GM12878 (cell line): ENCODE measurements at regions not wholly inside any gene's neighbourhood (a gene's known extent, or its start where the extent isn't known, plus 50 kb on each side); places are given as distances from the start of the nearest gene placed in this dataset.

Source experiments
- ATAC-seq: fragments of 200-7000 bp; cut with Tn5 transposase; 3 replicates; pipeline ENCODE4 v1.9.1; 2020; ENCODE audit warnings: mild to moderate bottlenecking, moderate library complexity
- BruUV-seq: library from RNA; stranded (reverse); fragments of 400-500 nt; replicated peaks from 2 replicates; lab custom pipeline; 2021; lab: Mats Ljungman, UMichigan
- CTCF ChIA-PET: fragments of 300-600 bp; sonication (Branson Sonifier 250); formaldehyde crosslinking; extraction: SDS; loops from one replicate; lab custom pipeline; 2021; ENCODE audit warnings: inconsistent platforms; lab: Yijun Ruan, JAX
- POLR2A ChIA-PET: fragments of 350-600 bp; formaldehyde crosslinking; extraction: SDS; loops from one replicate; lab custom pipeline; 2021; ENCODE audit warnings: inconsistent platforms; lab: Charles Lee
- RAD21 ChIA-PET: fragments of 300-600 bp; sonication (Branson Sonifier 250); formaldehyde crosslinking; loops from one replicate; lab custom pipeline; 2023; ENCODE audit warnings: antibody characterized with exemption; ENCODE audit not compliant: unreplicated experiment; lab: Charles Lee
- SMC1A ChIA-PET: fragments of 300-600 bp; sonication (Branson Sonifier 250); formaldehyde crosslinking; loops from one replicate; lab custom pipeline; 2023; ENCODE audit not compliant: unreplicated experiment, uncharacterized antibody; lab: Charles Lee
- DNase-seq: peaks from one replicate; pipeline ENCODE4 v3.0.0-alpha.2; 2011; ENCODE audit warnings: low read depth, low spot score
- FAIRE-seq: peaks from 3 replicates; lab custom pipeline; 2011; peaks lifted over from hg19 to GRCh38; lab: Jason Lieb, UNC
- H2AFZ ChIP-seq: 2 replicates; pipeline ENCODE4 v1.6.0; 2011; ENCODE audit warnings: low read depth, low read length, control low read depth; ENCODE audit not compliant: control insufficient read depth
- H3K27ac ChIP-seq: 2 replicates; pipeline ENCODE4 v1.5.1; 2011; ENCODE audit warnings: control low read depth; ENCODE audit not compliant: control insufficient read depth, insufficient read depth
- H3K27me3 ChIP-seq, 2 experiments: replicated peaks in 1 of 2; 2 replicates each; pipeline versions ENCODE4 v1.6.0 to v1.6.1; 2011; ENCODE audit warnings: low read length in 1 of 2; ENCODE audit not compliant: control insufficient read depth in 2 of 2, insufficient read depth in 2 of 2
- H3K36me3 ChIP-seq, 2 experiments: 2 replicates each; pipeline ENCODE4 v1.5.1; 2011; ENCODE audit warnings: low read length in 1 of 2; ENCODE audit not compliant: control insufficient read depth in 2 of 2, insufficient read depth in 2 of 2
- H3K4me1 ChIP-seq: 2 replicates; pipeline ENCODE4 v1.6.1; 2011; ENCODE audit warnings: mild to moderate bottlenecking, low read length, moderate library complexity, mixed read lengths; ENCODE audit not compliant: control insufficient read depth, insufficient read depth
- H3K4me2 ChIP-seq: 2 replicates; pipeline ENCODE4 v1.6.0; 2011; ENCODE audit warnings: control low read depth; ENCODE audit not compliant: control insufficient read depth, insufficient read depth
- H3K4me3 ChIP-seq: fragments of 200-600 bp; sonication (generic); 2 replicates; pipeline ENCODE4 v1.5.1; 2016
- H3K79me2 ChIP-seq: 2 replicates; pipeline ENCODE4 v1.6.0; 2011; ENCODE audit warnings: low read length; ENCODE audit not compliant: control insufficient read depth, insufficient read depth
- H3K9ac ChIP-seq: 2 replicates; pipeline ENCODE4 v1.8.0; 2011; ENCODE audit warnings: low read length, control low read depth, mixed read lengths; ENCODE audit not compliant: control insufficient read depth, insufficient read depth
- H3K9me3 ChIP-seq: replicated peaks from 3 replicates; pipeline ENCODE4 v1.5.1; 2011; ENCODE audit warnings: mild to moderate bottlenecking, low read length; ENCODE audit not compliant: control insufficient read depth, insufficient read depth
- H4K20me1 ChIP-seq: 2 replicates; pipeline ENCODE4 v1.6.0; 2011; ENCODE audit not compliant: control insufficient read depth, insufficient read depth
- GABPA ChIP-seq: IDR thresholded peaks from 2 replicates; pipeline ENCODE4 v1.6.1; 2014; ENCODE audit warnings: antibody characterized with exemption, low read depth, mild to moderate bottlenecking, inconsistent platforms
- MEF2A ChIP-seq: IDR thresholded peaks from 2 replicates; pipeline ENCODE4 v1.6.1; 2011; ENCODE audit warnings: low read depth, mild to moderate bottlenecking, low read length, moderate library complexity; ENCODE audit not compliant: insufficient read depth
- MEF2B ChIP-seq: fragments of 450-650 bp; IDR thresholded peaks from 2 replicates; pipeline ENCODE4 v1.6.1; 2018; ENCODE audit warnings: mild to moderate bottlenecking, moderate library complexity; ENCODE audit not compliant: partially characterized antibody, poor library complexity, severe bottlenecking
- MYB ChIP-seq: fragments of 150-350 bp; IDR thresholded peaks from 2 replicates; pipeline ENCODE4 v1.6.1; 2014; ENCODE audit warnings: mild to moderate bottlenecking, low read depth, low read length, borderline replicate concordance
- NFXL1 ChIP-seq: fragments of 450-650 bp; IDR thresholded peaks from 2 replicates; pipeline ENCODE4 v1.6.1; 2017; ENCODE audit warnings: antibody characterized with exemption, mild to moderate bottlenecking, borderline replicate concordance
- NR2F1 ChIP-seq: fragments of 450-650 bp; conservative IDR thresholded peaks from 2 replicates; pipeline ENCODE4 v1.6.1; 2017; ENCODE audit warnings: mild to moderate bottlenecking
- PAX8 ChIP-seq: fragments of 450-650 bp; IDR thresholded peaks from 2 replicates; pipeline ENCODE4 v1.6.1; 2017; ENCODE audit warnings: mild to moderate bottlenecking, moderate library complexity
- POLR2A ChIP-seq: IDR thresholded peaks from 2 replicates; pipeline ENCODE4 v1.6.1; 2011; ENCODE audit warnings: low read depth, mild to moderate bottlenecking, low read length
- SMC3 ChIP-seq: IDR thresholded peaks from 2 replicates; pipeline ENCODE4 v1.6.1; 2011; ENCODE audit warnings: low read length, improper control_type of control experiment, borderline replicate concordance
- SPI1 ChIP-seq: IDR thresholded peaks from 2 replicates; pipeline ENCODE4 v1.6.1; 2011; ENCODE audit warnings: low read depth, mild to moderate bottlenecking, low read length, moderate library complexity, borderline replicate concordance; ENCODE audit not compliant: insufficient read depth
- WGBS: methylation state at CpG from one replicate; pipeline ENCODE4 v1.1.6; 2016; ENCODE audit warnings: low lambda C conversion rate; ENCODE audit not compliant: insufficient replicate concordance, insufficient coverage; ENCODE audit errors: missing lambda C conversion rate; 5-methylcytosine and 5-hydroxymethylcytosine counted together
- in situ Hi-C: fragments of 300-500 bp; cut with MboI; formaldehyde crosslinking; loops from 9 replicates; pipeline ENCODE4 v1.14.3; 2018; ENCODE audit warnings: mixed read lengths
- intact Hi-C: fragments of 100-400 bp; cut with micrococcal nuclease; formaldehyde crosslinking; loops from one replicate; pipeline ENCODE4 v1.14.2; 2022; ENCODE audit not compliant: unreplicated experiment
- TF ChIP-seq, protein P1 (sequence below): IDR thresholded peaks from 2 replicates; pipeline ENCODE4 v1.6.1; 2011; ENCODE audit warnings: low read depth, mild to moderate bottlenecking, low read length, moderate library complexity, borderline replicate concordance; ENCODE audit errors: extremely low read depth
- TF ChIP-seq, protein P2 (sequence below): IDR thresholded peaks from 2 replicates; pipeline ENCODE4 v1.6.1; 2011; ENCODE audit warnings: borderline replicate concordance, low read depth, mild to moderate bottlenecking, moderate library complexity, mixed read lengths, low read length; ENCODE audit not compliant: insufficient read depth; ENCODE audit errors: extremely low read length

DNA sequence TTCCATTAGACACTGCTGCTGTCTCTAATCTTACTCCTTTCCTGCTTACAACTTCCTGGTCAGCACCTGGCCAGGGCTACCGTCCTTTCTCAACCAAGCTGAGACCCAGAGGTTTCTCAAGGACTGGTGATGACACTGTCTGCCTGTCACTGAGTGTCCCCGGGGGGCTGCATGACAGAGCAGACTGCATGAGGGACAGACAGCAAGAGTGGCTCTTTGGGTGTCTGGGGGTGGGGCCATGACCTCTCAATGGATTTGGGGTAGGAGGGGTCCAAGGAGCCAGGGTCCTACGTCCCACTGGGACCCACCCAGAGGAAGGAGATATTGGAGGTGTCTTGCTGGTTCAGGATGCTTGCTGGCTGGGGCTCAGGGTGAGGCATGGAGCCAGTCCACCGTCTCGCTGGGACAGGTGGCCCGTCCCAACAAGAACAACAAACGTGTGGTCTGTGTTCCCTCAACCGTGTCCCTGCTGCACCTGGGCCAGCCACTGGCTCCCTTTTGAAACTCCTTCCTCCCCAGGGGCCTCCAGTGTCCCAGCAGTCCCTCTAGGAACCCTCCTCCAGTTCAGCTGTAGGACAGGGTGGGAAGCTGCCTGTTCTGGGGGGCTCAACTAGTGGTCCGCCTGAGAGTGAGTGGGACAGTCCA is 344.6 kb upstream of the AJAP1 start (continued):
- TF ChIP-seq SMC3 (no peak), PAX8 (no peak)

DNA sequence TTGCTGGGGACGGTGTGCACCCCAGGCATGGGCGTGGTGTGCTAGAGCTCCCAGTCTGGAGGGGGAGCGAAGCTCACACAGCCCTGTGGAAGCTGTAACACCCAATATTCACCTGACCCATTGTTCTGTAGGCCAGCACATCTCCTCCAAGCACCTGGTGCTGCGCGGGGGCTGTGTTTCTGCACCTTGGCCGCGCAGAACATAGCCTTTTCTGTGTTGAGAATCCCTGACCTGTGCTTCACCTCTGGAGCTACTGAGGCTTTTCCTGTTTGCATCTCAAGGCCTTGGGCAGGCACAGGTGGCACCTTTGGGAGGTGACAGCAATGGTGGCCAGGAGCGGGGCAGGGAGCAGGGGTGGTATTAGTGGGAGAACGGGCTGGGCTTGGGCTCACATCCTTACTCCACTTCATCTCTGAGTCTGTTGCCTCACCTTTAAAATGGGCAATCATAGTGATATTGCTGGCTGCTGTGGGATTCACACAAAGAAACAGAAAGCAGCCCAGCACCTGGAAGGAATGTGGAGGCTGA is 343.9 kb upstream of the AJAP1 start:
- DNase-seq (no peak), FAIRE-seq (no peak)
- no peaks in the 10 kb centered on the region for H3K27me3 ChIP-seq
- H3K79me2 ChIP-seq = no peaks in the 10 kb centered on the region
- SMC1A ChIA-PET = no interaction called here
- CTCF ChIA-PET = no interaction called here
- in situ Hi-C loops = no loop called here
- H3K27ac ChIP-seq = no peak overlapping the region
- no peak overlapping the region for H2AFZ ChIP-seq
- H3K4me2 ChIP-seq = no peak overlapping the region
- no TSS peak for BruUV-seq
- no peaks in the 10 kb centered on the region for H3K4me1 ChIP-seq
- TF ChIP-seq SPI1 = no peak
- TF ChIP-seq, protein P1, sequence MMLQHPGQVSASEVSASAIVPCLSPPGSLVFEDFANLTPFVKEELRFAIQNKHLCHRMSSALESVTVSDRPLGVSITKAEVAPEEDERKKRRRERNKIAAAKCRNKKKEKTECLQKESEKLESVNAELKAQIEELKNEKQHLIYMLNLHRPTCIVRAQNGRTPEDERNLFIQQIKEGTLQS = no peak
- TF ChIP-seq GABPA = no peak
- no peak for TF ChIP-seq MYB
- TF ChIP-seq NFXL1 = no peak
- TF ChIP-seq, protein P2, sequence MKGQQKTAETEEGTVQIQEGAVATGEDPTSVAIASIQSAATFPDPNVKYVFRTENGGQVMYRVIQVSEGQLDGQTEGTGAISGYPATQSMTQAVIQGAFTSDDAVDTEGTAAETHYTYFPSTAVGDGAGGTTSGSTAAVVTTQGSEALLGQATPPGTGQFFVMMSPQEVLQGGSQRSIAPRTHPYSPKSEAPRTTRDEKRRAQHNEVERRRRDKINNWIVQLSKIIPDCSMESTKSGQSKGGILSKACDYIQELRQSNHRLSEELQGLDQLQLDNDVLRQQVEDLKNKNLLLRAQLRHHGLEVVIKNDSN = no peak
- no peak for TF ChIP-seq NR2F1
- no peak for TF ChIP-seq POLR2A
- no peak for TF ChIP-seq MEF2B
- TF ChIP-seq MEF2A = no peak
- TF ChIP-seq, all 136 proteins: peak for 0
- Histone ChIP-seq H3K4me3 (no peak overlapping the region), H3K36me3 (no peaks in the 10 kb centered on the region), H3K9ac (no peak overlapping the region), H4K20me1 (no peaks in the 10 kb centered on the region), H3K9me3 (no peaks in the 10 kb centered on the region; the same call in 2 of the 3 replicates)
- ChIA-PET POLR2A (no interaction called here), RAD21 (no interaction called here)
- ATAC-seq = no peak
- intact Hi-C loops = no loop called here
- WGBS = 41% methylated on average over 9 of the region's 9 CpGs
